ENCODE measurements at regions not wholly inside any gene's neighbourhood (a gene's known extent, or its start where the extent isn't known, plus 50 kb on each side); places are given as distances from the start of the nearest gene placed in this dataset.

GRCh38 chr9:96078897-96079490 lies 203.5 kb downstream of the ERCC6L2 start:
- TF ChIP-seq CTCF (IDR thresholded peaks at IDR 0.05; ENCODE audit: borderline replicate concordance, extremely low read depth, low read length, poor library complexity, severe bottlenecking) (no peak), EZH2 (IDR thresholded peaks at IDR 0.05; ENCODE audit: borderline replicate concordance, low read depth, low read length, severe bottlenecking) (no peak)

Data from DND-41 (cell line).